IPS-15b (cell line): ENCODE measurements at regions not wholly inside any gene's neighbourhood (a gene's known extent, or its start where the extent isn't known, plus 50 kb on each side); places are given as distances from the start of the nearest gene placed in this dataset.

Experiments
- H3K27me3 ChIP-seq: one replicate; pipeline ENCODE4 v1.6.1; 2013; ENCODE audit warnings: low read length; ENCODE audit not compliant: control insufficient read depth, insufficient read depth
- H3K36me3 ChIP-seq: one replicate; pipeline ENCODE4 v1.6.1; 2013; ENCODE audit warnings: low read length; ENCODE audit not compliant: control insufficient read depth, insufficient read depth
- H3K4me1 ChIP-seq: one replicate; pipeline ENCODE4 v1.6.1; 2013; ENCODE audit warnings: mild to moderate bottlenecking, low read length; ENCODE audit not compliant: control insufficient read depth, insufficient read depth
- H3K4me3 ChIP-seq: one replicate; pipeline ENCODE4 v1.5.1; 2013; ENCODE audit warnings: low read depth, low read length
- H3K9ac ChIP-seq: one replicate; pipeline ENCODE4 v1.6.1; 2013; ENCODE audit warnings: low read depth, mild to moderate bottlenecking, low read length
- H3K9me3 ChIP-seq: one replicate; pipeline ENCODE4 v1.6.1; 2013; ENCODE audit warnings: mild to moderate bottlenecking, low read length; ENCODE audit not compliant: control insufficient read depth, insufficient read depth

DNA sequence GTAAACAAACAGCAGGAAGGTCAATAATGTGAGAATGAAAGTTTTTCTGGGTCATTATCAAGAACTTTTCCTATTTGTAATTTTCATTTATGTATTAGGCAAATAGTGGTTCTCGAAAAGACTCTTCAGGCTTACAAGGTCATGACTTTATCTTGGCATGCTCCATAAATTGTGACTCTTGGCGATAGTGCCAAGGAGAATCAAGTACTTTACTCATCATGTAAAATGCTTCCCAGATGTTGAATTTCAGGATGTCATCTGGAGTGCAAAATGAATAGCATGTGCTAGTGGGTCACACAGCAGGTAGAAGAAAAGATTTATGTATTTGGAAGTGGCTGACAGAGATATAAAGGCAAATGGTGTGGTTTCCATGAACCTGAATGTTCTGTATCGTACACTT, 1492.7 kb upstream of the PCDH20 start:
- Histone ChIP-seq H3K36me3 (no peaks in the 10 kb centered on the region), H3K4me1 (no peaks in the 10 kb centered on the region), H3K9ac (no peak overlapping the region), H3K27me3 (no peaks in the 10 kb centered on the region), H3K4me3 (no peak overlapping the region), H3K9me3 (no peaks in the 10 kb centered on the region)

DNA sequence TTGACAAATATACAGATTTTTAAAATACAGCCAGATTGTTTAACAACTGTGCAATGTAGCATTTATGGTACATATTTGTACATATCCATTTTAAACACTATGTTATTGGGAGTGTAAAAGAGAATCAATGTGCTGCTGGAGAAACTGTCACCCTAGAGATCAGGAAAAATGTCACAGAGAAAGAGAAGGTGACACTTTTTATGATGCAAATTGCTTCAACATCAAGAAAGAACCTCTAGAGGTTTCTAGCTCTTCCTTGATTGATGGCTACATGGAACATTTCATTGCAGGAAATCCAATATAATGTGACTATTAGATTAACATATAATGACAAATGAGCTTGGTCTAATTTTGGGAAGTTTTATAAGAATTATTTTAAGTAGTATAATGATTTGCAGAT, 1491.2 kb upstream of the PCDH20 start:
- no peaks in the 10 kb centered on the region for H3K36me3 ChIP-seq
- H3K9me3 ChIP-seq, result no peaks in the 10 kb centered on the region
- H3K27me3 ChIP-seq, result no peaks in the 10 kb centered on the region
- no peaks in the 10 kb centered on the region for H3K4me1 ChIP-seq
- H3K9ac ChIP-seq, result no peak overlapping the region
- H3K4me3 ChIP-seq, result no peak overlapping the region

DNA sequence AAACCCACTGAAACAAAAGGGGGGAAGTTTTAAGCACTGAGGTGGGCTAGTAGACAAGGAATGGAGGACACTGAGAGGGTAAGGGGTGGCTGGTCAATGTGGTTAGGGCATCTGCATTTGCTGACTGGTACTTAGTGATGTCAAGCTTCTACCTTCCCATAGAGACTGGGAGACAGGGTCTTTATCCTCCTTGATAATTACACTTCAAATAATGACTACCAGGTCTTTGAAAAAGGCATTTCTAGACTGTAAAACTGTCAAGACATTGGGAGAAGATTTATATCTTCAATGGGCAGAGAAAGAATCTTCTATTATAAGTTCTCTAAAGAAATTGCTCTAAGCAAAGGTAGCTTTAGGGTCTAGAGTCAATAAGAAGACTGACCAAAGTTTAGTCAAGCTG, 1490.8 kb upstream of the PCDH20 start:
- Histone ChIP-seq H3K27me3 (no peaks in the 10 kb centered on the region), H3K36me3 (no peaks in the 10 kb centered on the region)

DNA sequence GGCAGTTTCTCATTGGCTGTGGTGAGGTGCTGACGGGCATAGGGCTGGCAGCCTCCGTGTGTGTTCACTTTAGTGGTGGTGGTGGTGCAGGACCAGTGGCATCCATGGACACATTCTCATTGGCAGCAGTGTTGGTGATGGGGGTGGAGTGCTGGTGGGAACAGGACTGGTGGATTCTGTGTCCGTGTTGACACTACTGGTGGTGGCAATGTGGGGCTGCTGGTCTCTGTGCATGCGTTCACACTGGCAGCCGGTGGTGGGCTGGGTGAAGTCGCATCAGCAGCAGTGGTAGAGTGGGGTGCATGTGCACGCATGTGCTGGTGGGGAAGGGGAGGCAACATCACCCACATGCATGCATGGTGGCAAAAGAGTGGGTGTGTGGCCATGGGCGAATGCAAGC, 1471.4 kb upstream of the PCDH20 start:
- no peak overlapping the region for H3K9ac ChIP-seq
- H3K9me3 ChIP-seq, result no peaks in the 10 kb centered on the region
- no peaks in the 10 kb centered on the region for H3K36me3 ChIP-seq
- no peak overlapping the region for H3K4me3 ChIP-seq
- no peaks in the 10 kb centered on the region for H3K4me1 ChIP-seq
- no peaks in the 10 kb centered on the region for H3K27me3 ChIP-seq

More for the DNA sequence above, 1490.8 kb upstream of the PCDH20 start:
- Histone ChIP-seq H3K9ac (no peak overlapping the region), H3K9me3 (no peaks in the 10 kb centered on the region), H3K4me1 (no peaks in the 10 kb centered on the region), H3K4me3 (no peak overlapping the region)

DNA sequence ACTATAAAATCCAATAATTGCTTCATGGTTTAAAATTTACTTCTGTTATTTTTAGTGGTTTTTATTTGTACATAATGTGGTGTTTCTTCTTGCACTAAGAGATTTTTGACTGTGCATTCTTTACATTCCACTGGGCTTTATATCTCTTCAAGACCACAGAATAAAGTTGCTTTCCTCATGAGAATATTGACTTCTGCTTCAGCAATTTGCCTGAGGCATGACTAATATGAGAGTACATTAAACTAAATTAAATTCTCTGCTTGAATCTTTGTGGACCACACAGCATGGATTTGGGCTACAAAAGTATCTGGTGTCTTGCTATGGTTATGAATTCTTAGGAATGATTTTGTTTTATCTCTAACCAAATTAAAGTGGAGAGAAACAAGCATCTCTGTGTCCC, 1463.4 kb upstream of the PCDH20 start:
- Histone ChIP-seq H3K4me1 (no peaks in the 10 kb centered on the region), H3K9ac (no peak overlapping the region), H3K36me3 (no peaks in the 10 kb centered on the region), H3K4me3 (no peak overlapping the region), H3K27me3 (no peaks in the 10 kb centered on the region), H3K9me3 (no peaks in the 10 kb centered on the region)

DNA sequence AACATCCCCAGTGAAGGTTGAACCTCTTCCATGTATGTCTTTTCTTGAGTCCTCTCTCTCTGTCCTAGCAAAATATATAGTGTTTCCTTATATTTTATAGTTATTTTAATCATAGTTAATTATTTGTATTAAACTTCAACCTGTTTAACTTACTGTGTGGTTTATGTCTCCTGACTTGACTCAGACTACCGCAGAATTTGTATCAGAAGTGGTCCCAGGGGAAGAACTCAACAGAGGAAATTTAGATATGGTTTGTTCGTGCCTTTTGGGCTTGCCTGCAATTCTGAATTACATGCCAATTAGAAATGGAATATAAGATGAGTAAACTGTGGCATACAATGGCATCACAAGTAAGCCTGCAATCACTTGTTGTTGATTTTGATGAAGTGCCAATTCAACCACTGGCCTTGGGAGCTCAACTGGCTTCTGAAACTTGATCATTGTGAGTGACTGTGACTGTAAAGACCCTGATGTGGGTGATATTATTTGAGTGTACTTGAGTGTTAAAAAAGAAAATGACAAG, 1459.5 kb upstream of the PCDH20 start:
- no peaks in the 10 kb centered on the region for H3K4me1 ChIP-seq
- no peaks in the 10 kb centered on the region for H3K27me3 ChIP-seq
- no peak overlapping the region for H3K4me3 ChIP-seq
- no peaks in the 10 kb centered on the region for H3K36me3 ChIP-seq
- no peaks in the 10 kb centered on the region for H3K9me3 ChIP-seq
- no peak overlapping the region for H3K9ac ChIP-seq

DNA sequence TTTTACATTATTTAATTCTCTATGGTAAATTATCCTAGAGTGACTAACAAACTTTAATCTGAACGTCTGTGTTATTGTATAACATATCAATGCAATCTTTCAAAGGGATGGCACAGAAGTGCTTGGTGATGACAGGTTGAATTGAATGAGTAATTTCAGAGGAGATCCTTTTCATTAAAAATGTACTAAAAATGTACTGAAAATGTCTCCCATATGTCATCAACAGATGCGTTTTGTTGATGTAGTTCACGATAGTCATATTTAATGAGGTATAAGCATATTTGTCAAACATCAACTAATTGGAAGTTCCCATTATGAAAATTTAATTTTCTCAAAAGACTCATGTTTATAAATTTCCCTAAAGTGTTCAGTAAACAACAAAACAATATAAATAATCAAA, 1434.7 kb upstream of the PCDH20 start:
- no peaks in the 10 kb centered on the region for H3K27me3 ChIP-seq
- no peak overlapping the region for H3K4me3 ChIP-seq
- no peaks in the 10 kb centered on the region for H3K36me3 ChIP-seq
- H3K9ac ChIP-seq, result no peak overlapping the region
- H3K4me1 ChIP-seq, result no peaks in the 10 kb centered on the region
- no peaks in the 10 kb centered on the region for H3K9me3 ChIP-seq

DNA sequence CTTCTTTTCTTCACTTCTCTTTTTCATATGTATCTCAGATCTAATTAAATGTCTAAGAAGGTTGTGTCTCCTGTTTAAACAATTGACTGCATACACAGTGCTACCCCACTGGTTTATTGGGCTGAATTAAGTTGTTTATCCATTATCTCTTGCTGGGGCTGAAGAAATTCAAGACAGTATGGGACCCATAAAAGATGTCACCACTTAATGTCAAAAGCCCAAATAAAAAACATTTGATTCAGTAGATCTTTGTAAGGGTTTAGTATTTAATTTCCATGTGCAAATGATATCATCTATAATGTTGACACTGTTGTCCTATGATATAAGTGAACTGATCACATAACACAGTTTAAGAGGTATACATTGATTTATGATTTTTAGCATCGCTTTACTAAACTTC, 1431.9 kb upstream of the PCDH20 start:
- no peaks in the 10 kb centered on the region for H3K27me3 ChIP-seq
- no peaks in the 10 kb centered on the region for H3K9me3 ChIP-seq
- H3K36me3 ChIP-seq, result no peaks in the 10 kb centered on the region
- no peaks in the 10 kb centered on the region for H3K4me1 ChIP-seq
- no peak overlapping the region for H3K4me3 ChIP-seq
- no peak overlapping the region for H3K9ac ChIP-seq

DNA sequence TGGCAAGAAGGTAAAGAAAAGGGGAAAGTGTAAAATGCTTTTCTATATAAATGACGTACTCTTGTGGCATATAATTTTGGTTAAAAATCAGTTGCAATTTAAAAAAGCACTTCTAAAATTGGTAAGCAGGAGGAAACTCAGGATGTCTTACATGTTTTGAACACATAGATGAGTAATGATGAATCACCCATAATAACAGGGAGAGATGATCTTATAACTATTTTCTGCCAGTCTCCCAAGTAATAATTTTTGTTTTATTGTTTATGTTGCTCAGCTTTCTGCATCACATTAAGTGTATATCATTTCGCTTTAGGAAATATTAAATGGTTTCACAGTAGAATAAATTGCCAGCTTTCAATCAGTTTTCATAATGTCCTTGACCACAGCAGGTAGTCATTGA, 1430.7 kb upstream of the PCDH20 start:
- H3K9ac ChIP-seq, result no peak overlapping the region

DNA sequence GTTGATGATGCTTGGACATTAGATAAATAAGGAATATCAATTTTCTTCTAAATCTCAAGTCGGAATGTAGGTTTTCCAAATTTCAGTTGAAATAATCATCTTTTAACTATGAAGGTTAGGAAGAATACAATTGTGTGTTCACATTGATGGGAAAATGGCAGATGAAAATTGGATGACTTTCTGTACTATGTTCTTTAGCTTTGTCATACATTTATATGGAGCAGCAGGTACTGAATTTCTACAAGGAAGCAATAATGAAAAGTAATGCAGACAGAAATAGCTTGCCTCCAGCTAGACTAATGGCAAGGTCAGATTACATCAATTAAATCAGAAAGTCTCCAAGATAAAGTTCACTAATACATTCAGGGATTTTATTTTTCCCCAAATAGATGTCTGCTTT, 1423.7 kb upstream of the PCDH20 start:
- Histone ChIP-seq H3K36me3 (no peaks in the 10 kb centered on the region), H3K4me1 (no peaks in the 10 kb centered on the region), H3K4me3 (no peak overlapping the region), H3K27me3 (no peaks in the 10 kb centered on the region), H3K9ac (no peak overlapping the region), H3K9me3 (no peaks in the 10 kb centered on the region)

More for the DNA sequence above, 1430.7 kb upstream of the PCDH20 start:
- Histone ChIP-seq H3K27me3 (no peaks in the 10 kb centered on the region), H3K4me1 (no peaks in the 10 kb centered on the region), H3K9me3 (no peaks in the 10 kb centered on the region), H3K4me3 (no peak overlapping the region), H3K36me3 (no peaks in the 10 kb centered on the region)

DNA sequence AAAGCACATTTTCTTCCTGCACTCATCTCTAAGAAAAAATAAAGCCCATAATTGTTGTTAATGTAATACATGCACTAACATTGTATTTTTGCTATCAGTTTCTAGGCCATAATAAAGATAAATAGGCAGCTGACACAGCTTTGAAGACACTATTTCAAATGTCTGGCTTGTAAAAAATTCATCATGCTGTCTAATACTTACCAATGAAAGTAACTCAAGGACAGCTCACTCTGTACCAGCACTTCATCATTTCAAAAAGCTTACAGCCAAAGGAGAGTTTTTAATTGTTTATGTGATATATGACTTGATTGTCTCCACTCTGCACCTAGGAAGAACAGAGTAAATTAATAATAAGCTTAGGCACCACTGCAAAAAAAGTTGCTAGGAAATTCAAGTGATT, 1423.3 kb upstream of the PCDH20 start:
- no peaks in the 10 kb centered on the region for H3K36me3 ChIP-seq
- H3K4me3 ChIP-seq, result no peak overlapping the region
- no peak overlapping the region for H3K9ac ChIP-seq
- H3K9me3 ChIP-seq, result no peaks in the 10 kb centered on the region
- H3K27me3 ChIP-seq, result no peaks in the 10 kb centered on the region
- H3K4me1 ChIP-seq, result no peaks in the 10 kb centered on the region

DNA sequence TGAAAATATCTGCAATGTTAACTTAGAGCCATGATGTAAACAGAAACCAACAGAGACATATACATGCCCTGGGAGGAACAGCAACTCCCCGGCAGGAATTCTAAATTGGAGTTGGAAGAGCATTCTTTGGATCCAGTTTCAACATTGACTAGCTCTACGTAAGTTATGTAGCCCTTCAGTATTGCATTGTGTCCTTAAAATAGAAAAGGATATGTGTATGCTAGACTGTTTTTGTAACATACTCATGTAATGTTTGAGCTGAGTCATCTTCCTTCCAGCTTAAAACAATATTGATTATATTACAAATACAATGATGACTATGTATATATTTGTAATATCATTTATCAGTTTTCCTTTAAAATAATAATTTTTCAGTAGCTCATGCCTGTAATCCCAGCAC, 1422.2 kb upstream of the PCDH20 start:
- Histone ChIP-seq H3K4me1 (no peaks in the 10 kb centered on the region), H3K9ac (no peak overlapping the region), H3K27me3 (no peaks in the 10 kb centered on the region), H3K36me3 (no peaks in the 10 kb centered on the region), H3K4me3 (no peak overlapping the region), H3K9me3 (no peaks in the 10 kb centered on the region)

DNA sequence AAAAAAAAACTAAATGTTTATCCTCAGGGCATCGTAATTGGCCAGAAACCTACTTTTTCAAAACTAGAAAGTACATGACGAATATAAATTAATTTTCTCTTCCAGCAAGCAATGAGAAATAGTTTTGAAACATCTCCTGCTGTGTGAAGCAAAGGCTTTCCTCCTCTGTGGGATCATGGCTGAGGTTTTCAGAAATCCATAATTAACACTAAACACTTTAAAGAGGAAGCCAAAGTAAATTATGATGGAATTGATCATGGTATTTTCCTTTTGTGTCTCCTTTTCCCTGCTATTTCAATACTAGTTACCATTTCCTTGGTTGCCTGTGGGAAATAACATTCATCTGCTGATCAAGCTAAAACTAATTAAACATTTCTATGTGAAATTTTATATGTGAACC, 1413.8 kb upstream of the PCDH20 start:
- no peak overlapping the region for H3K4me3 ChIP-seq
- H3K9me3 ChIP-seq, result no peaks in the 10 kb centered on the region
- no peaks in the 10 kb centered on the region for H3K36me3 ChIP-seq
- no peaks in the 10 kb centered on the region for H3K4me1 ChIP-seq
- H3K9ac ChIP-seq, result no peak overlapping the region
- no peaks in the 10 kb centered on the region for H3K27me3 ChIP-seq
